A673 (cell line): ENCODE measurements at regions not wholly inside any gene's neighbourhood (a gene's known extent, or its start where the extent isn't known, plus 50 kb on each side); places are given as distances from the start of the nearest gene placed in this dataset.

Source experiments
- CTCF ChIP-seq: fragments of 300-800, 200-600 bp; sonication (generic); conservative IDR thresholded peaks from 2 replicates; pipeline ENCODE4 v1.5.1; 2017; ENCODE audit warnings: low read depth, mild to moderate bottlenecking, antibody characterized with exemption, low read length, moderate library complexity, mixed read lengths
- EZH2 ChIP-seq: fragments of 200-600 bp; sonication (generic); IDR thresholded peaks from 2 replicates; pipeline ENCODE4 v1.6.1; 2017; ENCODE audit warnings: borderline replicate concordance, low read depth, mild to moderate bottlenecking, mixed read lengths, antibody characterized with exemption, low read length; ENCODE audit not compliant: poor library complexity, severe bottlenecking

- peak; percentile 64 for TF ChIP-seq CTCF
- no peak for TF ChIP-seq EZH2
Measured at GRCh38 chr7:55280031-55280454, 85.1 kb upstream of the LANCL2 start.
